SK-N-SH (cell line): ENCODE measurements at regions not wholly inside any gene's neighbourhood (a gene's known extent, or its start where the extent isn't known, plus 50 kb on each side); places are given as distances from the start of the nearest gene placed in this dataset.

Source experiments
- MEF2A ChIP-seq: IDR thresholded peaks from 2 replicates; pipeline ENCODE4 v1.4.0; 2012; ENCODE audit warnings: low read depth, borderline replicate concordance
- NRF1 ChIP-seq: IDR thresholded peaks from 2 replicates; pipeline ENCODE4 v1.6.1; 2012; ENCODE audit warnings: low read depth, mild to moderate bottlenecking, low read length
- TF ChIP-seq, protein P1 (sequence below): fragments of 200-600 bp; sonication (generic); IDR thresholded peaks from 2 replicates; pipeline ENCODE4 v1.6.1; 2017; ENCODE audit warnings: antibody characterized with exemption, mild to moderate bottlenecking, moderate library complexity

DNA sequence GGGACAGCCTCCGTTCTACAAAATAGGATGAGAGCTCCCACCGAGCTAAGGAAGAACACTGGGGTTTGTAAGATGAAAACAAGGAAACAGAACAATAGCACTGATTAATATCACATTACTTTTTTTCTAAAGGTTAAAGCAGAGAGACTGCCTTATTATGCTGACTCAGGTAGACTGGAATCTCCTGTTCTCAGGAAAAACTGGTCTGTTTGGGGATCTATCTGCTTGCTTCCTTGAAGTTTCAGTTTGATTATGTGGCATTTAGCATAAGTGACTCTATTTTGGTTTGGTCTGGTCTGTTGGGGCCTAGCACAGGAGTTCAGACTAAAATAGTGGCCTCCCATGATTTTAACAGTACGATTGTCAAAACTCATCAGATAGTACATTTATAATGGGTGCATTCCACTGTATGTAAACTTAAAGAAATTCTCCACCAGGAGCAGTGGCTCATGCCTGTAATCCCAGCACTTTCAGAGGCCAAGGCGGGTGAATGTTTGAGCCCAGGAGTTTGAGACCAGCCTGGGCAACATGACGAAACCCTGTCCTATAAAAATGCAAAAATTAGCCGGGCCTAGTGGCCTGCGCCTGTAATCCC, 64.1 kb upstream of the NDUFV2 start:
- TF ChIP-seq, protein P1, sequence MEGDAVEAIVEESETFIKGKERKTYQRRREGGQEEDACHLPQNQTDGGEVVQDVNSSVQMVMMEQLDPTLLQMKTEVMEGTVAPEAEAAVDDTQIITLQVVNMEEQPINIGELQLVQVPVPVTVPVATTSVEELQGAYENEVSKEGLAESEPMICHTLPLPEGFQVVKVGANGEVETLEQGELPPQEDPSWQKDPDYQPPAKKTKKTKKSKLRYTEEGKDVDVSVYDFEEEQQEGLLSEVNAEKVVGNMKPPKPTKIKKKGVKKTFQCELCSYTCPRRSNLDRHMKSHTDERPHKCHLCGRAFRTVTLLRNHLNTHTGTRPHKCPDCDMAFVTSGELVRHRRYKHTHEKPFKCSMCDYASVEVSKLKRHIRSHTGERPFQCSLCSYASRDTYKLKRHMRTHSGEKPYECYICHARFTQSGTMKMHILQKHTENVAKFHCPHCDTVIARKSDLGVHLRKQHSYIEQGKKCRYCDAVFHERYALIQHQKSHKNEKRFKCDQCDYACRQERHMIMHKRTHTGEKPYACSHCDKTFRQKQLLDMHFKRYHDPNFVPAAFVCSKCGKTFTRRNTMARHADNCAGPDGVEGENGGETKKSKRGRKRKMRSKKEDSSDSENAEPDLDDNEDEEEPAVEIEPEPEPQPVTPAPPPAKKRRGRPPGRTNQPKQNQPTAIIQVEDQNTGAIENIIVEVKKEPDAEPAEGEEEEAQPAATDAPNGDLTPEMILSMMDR = no peak
- TF ChIP-seq NRF1 (no peak), MEF2A (no peak)
